ENCODE measurements at regions not wholly inside any gene's neighbourhood (a gene's known extent, or its start where the extent isn't known, plus 50 kb on each side); places are given as distances from the start of the nearest gene placed in this dataset.

- no peak overlapping the region for H3K27ac ChIP-seq
- H3K4me3 ChIP-seq: no peak overlapping the region
- H3K9me3 ChIP-seq: peaks cover 16 to 36% of the 10 kb centered on the region in 2 donors
- H3K36me3 ChIP-seq: no peaks in the 10 kb centered on the region
- TF ChIP-seq POLR2AphosphoS5 (IDR thresholded peaks at IDR 0.05) (no peak), POLR2A (IDR thresholded peaks at IDR 0.05) (no peak)
- TF ChIP-seq, protein P1, sequence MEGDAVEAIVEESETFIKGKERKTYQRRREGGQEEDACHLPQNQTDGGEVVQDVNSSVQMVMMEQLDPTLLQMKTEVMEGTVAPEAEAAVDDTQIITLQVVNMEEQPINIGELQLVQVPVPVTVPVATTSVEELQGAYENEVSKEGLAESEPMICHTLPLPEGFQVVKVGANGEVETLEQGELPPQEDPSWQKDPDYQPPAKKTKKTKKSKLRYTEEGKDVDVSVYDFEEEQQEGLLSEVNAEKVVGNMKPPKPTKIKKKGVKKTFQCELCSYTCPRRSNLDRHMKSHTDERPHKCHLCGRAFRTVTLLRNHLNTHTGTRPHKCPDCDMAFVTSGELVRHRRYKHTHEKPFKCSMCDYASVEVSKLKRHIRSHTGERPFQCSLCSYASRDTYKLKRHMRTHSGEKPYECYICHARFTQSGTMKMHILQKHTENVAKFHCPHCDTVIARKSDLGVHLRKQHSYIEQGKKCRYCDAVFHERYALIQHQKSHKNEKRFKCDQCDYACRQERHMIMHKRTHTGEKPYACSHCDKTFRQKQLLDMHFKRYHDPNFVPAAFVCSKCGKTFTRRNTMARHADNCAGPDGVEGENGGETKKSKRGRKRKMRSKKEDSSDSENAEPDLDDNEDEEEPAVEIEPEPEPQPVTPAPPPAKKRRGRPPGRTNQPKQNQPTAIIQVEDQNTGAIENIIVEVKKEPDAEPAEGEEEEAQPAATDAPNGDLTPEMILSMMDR (IDR thresholded peaks at IDR 0.05): no peak
- H3K27me3 ChIP-seq: no peaks in the 10 kb centered on the region
- no peaks in the 10 kb centered on the region for H3K4me1 ChIP-seq
- DNase-seq (ENCODE audit: low spot score in 2 of 2): no peak
- intact Hi-C loops (cut with DNase I; ENCODE audit: low total_unique reads): no loop called here
Measured at GRCh38 chr4:138501614-138502013, 259.5 kb upstream of the SLC7A11 start.

DNA sequence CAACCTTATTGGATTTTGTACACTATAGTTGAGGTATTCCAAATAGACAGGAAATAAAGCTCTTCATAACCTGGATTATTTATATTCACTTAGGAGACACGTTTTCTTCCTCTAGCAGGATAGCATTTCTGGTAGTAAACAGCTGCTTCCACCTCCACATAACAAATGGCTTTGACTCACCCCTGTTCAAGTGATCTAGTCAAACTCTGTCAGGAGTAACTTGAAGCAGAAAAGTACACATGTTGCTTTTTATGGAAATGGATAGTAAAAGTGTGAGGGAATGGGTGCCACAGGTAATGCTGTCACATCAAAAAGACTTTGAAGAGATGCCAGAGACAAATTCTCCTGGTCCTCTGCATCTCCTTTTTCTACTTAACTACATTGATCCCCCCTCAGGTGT is 258.7 kb upstream of the SLC7A11 start:
- Histone ChIP-seq H3K27ac (no peak overlapping the region), H3K4me3 (no peak overlapping the region), H3K4me1 (no peaks in the 10 kb centered on the region), H3K9me3 (peaks cover 16 to 36% of the 10 kb centered on the region in 2 donors), H3K27me3 (no peaks in the 10 kb centered on the region), H3K36me3 (no peaks in the 10 kb centered on the region)
- TF ChIP-seq POLR2A (IDR thresholded peaks at IDR 0.05) (no peak), POLR2AphosphoS5 (IDR thresholded peaks at IDR 0.05) (no peak)
- TF ChIP-seq, protein P1 (IDR thresholded peaks at IDR 0.05): no peak
- no peak for DNase-seq (ENCODE audit: low spot score in 2 of 2)
- intact Hi-C loops (cut with DNase I; ENCODE audit: low total_unique reads): no loop called here

DNA sequence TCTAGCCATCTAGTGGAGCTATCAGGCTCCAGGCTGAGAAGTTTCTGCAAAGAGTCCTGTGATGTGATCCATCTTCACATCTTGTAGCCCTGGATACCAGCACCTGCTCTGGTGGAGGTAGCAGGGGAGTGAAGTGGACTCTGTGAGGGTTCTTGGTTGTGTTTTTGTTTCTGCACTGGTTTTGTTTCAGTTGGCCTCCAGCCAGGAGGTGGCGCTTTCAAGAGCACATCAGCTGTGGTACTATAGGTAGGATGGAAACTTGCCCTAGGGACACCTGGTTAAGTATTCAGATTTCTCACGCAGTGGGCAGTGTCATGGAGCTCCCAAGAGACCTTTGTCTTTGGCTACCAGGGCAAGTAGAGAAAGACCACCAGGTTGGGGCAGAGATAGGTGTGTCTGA is 257.5 kb upstream of the SLC7A11 start:
- Histone ChIP-seq H3K27me3 (no peaks in the 10 kb centered on the region), H3K4me3 (no peak overlapping the region), H3K9me3 (peaks cover 16 to 36% of the 10 kb centered on the region in 2 donors), H3K27ac (no peak overlapping the region), H3K4me1 (no peaks in the 10 kb centered on the region), H3K36me3 (no peaks in the 10 kb centered on the region)
- intact Hi-C loops (cut with DNase I; ENCODE audit: low total_unique reads): no loop called here
- TF ChIP-seq POLR2A (IDR thresholded peaks at IDR 0.05): no peak
- TF ChIP-seq POLR2AphosphoS5 (IDR thresholded peaks at IDR 0.05): no peak
- TF ChIP-seq, protein P1 (IDR thresholded peaks at IDR 0.05): no peak
- DNase-seq (ENCODE audit: low spot score in 2 of 2): no peak

DNA sequence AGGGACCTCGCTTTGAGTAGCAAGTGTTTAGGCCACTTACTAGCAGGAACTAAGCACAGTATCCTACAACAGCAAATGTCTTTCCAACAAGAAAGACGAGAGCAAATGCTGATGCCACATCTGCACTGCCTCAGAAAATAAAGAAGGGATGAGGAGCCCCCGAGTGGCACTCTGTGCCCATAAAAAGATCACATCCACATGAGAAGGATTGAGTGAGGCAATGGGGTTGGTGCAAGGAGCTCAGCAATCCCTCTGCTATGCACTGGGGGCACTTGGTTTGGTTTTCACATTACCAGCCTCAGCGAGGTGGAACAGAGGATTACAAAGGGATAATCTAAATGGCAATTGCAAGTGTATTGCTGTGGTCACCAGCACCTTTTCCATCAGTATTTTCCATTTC is 252.8 kb upstream of the SLC7A11 start:
- no peak overlapping the region for H3K27ac ChIP-seq
- H3K4me3 ChIP-seq: no peak overlapping the region
- H3K4me1 ChIP-seq: no peaks in the 10 kb centered on the region
- DNase-seq (ENCODE audit: low spot score in 2 of 2): no peak
- intact Hi-C loops (cut with DNase I; ENCODE audit: low total_unique reads): no loop called here
- H3K9me3 ChIP-seq: peaks cover 10 to 26% of the 10 kb centered on the region in 2 donors
- H3K36me3 ChIP-seq: no peaks in the 10 kb centered on the region
- H3K27me3 ChIP-seq: no peaks in the 10 kb centered on the region
- TF ChIP-seq POLR2AphosphoS5 (IDR thresholded peaks at IDR 0.05) (no peak), POLR2A (IDR thresholded peaks at IDR 0.05) (no peak)
- TF ChIP-seq, protein P1 (IDR thresholded peaks at IDR 0.05): no peak

- TF ChIP-seq, protein P1 (IDR thresholded peaks at IDR 0.05): no peak
- TF ChIP-seq POLR2A (IDR thresholded peaks at IDR 0.05) (no peak), POLR2AphosphoS5 (IDR thresholded peaks at IDR 0.05) (no peak)
- intact Hi-C loops (cut with DNase I; ENCODE audit: low total_unique reads): no loop called here
Measured at GRCh38 chr4:138494116-138494515, 252.0 kb upstream of the SLC7A11 start.

More at GRCh38 chr4:138494116-138494515, 252.0 kb upstream of the SLC7A11 start:
- H3K27ac ChIP-seq: no peak overlapping the region
- no peak for DNase-seq (ENCODE audit: low spot score in 2 of 2)
- peaks cover 8 to 18% of the 10 kb centered on the region in 2 donors for H3K9me3 ChIP-seq
- no peaks in the 10 kb centered on the region for H3K27me3 ChIP-seq
- no peaks in the 10 kb centered on the region for H3K36me3 ChIP-seq
- no peak overlapping the region for H3K4me3 ChIP-seq
- H3K4me1 ChIP-seq: no peaks in the 10 kb centered on the region
